Colonic mucosa (tissue), 4 donors: ENCODE measurements at regions not wholly inside any gene's neighbourhood (a gene's known extent, or its start where the extent isn't known, plus 50 kb on each side); places are given as distances from the start of the nearest gene placed in this dataset.

ENCODE experiments used
- DNase-seq: peaks from one replicate; pipeline ENCODE4 v3.0.0-alpha.2; 2020
- H3K27ac ChIP-seq: fragments of 200-600 bp; one replicate; pipeline ENCODE4 v1.8.0; 2021
- H3K27me3 ChIP-seq: fragments of 200-600 bp; one replicate; pipeline ENCODE4 v1.8.0; 2021
- H3K36me3 ChIP-seq: fragments of 200-600 bp; one replicate; pipeline ENCODE4 v1.8.0; 2021
- H3K4me1 ChIP-seq: fragments of 200-600 bp; one replicate; pipeline ENCODE4 v1.8.0; 2021; ENCODE audit warnings: mild to moderate bottlenecking
- H3K4me3 ChIP-seq: fragments of 200-600 bp; one replicate; pipeline ENCODE4 v1.8.0; 2021
- H3K9ac ChIP-seq, 2 donors: one replicate each; pipeline ENCODE4 v1.7.0; 2013; ENCODE audit warnings: control low read depth in 2 of 2, low read depth in 2 of 2, low read length in 2 of 2
- H3K9me3 ChIP-seq: fragments of 200-600 bp; one replicate; pipeline ENCODE4 v1.8.0; 2021
- CTCF ChIP-seq: fragments of 200-600 bp; IDR thresholded peaks from one replicate; pipeline ENCODE4 v1.8.0; 2022; ENCODE audit warnings: antibody characterized with exemption, mild to moderate bottlenecking
- intact Hi-C: fragments of 100-400 bp; cut with DNase I; formaldehyde crosslinking; loops from one replicate; pipeline ENCODE4 v1.14.1; 2022
- donor health status: healthy.
- donor health status: DM: no; HTN: no; CAD: no.
- donor health status: DM: no; HTN: no; CAD: no.

GRCh38 chr18:24536834-24537233 lies 76.4 kb downstream of the HRH4 start:
- Histone ChIP-seq H3K9me3 (no peaks in the 10 kb centered on the region), H3K36me3 (no peaks in the 10 kb centered on the region), H3K4me3 (no peak overlapping the region), H3K27me3 (no peaks in the 10 kb centered on the region), H3K9ac (no peak overlapping the region), H3K27ac (no peak overlapping the region), H3K4me1 (no peaks in the 10 kb centered on the region)
- DNase-seq = no peak
- intact Hi-C loops = no loop called here
- no peak for TF ChIP-seq CTCF

- H3K27ac ChIP-seq = no peak overlapping the region
- no peak for DNase-seq
- H3K36me3 ChIP-seq = no peaks in the 10 kb centered on the region
- no peak overlapping the region for H3K4me3 ChIP-seq
- no peak for TF ChIP-seq CTCF
- intact Hi-C loops = no loop called here
- H3K9me3 ChIP-seq = no peaks in the 10 kb centered on the region
- no peak overlapping the region for H3K9ac ChIP-seq
- H3K27me3 ChIP-seq = no peaks in the 10 kb centered on the region
- no peaks in the 10 kb centered on the region for H3K4me1 ChIP-seq
These were observed 78.2 kb downstream of the HRH4 start for GRCh38 chr18:24538414-24539264.

GRCh38 chr18:24539866-24540617 lies 79.6 kb downstream of the HRH4 start:
- intact Hi-C loops = no loop called here

GRCh38 chr18:24540896-24541295 lies 80.5 kb downstream of the HRH4 start:
- H3K9ac ChIP-seq = no peak overlapping the region
- no peak overlapping the region for H3K27ac ChIP-seq
- no peaks in the 10 kb centered on the region for H3K9me3 ChIP-seq
- H3K4me3 ChIP-seq = no peak overlapping the region
- no peaks in the 10 kb centered on the region for H3K36me3 ChIP-seq
- no peaks in the 10 kb centered on the region for H3K27me3 ChIP-seq
- intact Hi-C loops = no loop called here
- no peak for DNase-seq
- no peaks in the 10 kb centered on the region for H3K4me1 ChIP-seq
- TF ChIP-seq CTCF = no peak

More at GRCh38 chr18:24539866-24540617, 79.6 kb downstream of the HRH4 start:
- Histone ChIP-seq H3K4me3 (no peak overlapping the region), H3K36me3 (no peaks in the 10 kb centered on the region), H3K9ac (no peak overlapping the region), H3K27ac (no peak overlapping the region), H3K4me1 (no peaks in the 10 kb centered on the region), H3K27me3 (no peaks in the 10 kb centered on the region), H3K9me3 (no peaks in the 10 kb centered on the region)
- no peak for TF ChIP-seq CTCF
- no peak for DNase-seq

- no peaks in the 10 kb centered on the region for H3K4me1 ChIP-seq
- no peak for TF ChIP-seq CTCF
- intact Hi-C loops = no loop called here
- no peak for DNase-seq
- no peak overlapping the region for H3K4me3 ChIP-seq
- no peaks in the 10 kb centered on the region for H3K36me3 ChIP-seq
- H3K27me3 ChIP-seq = no peaks in the 10 kb centered on the region
- no peak overlapping the region for H3K9ac ChIP-seq
- no peak overlapping the region for H3K27ac ChIP-seq
- no peaks in the 10 kb centered on the region for H3K9me3 ChIP-seq
These were observed 82.8 kb downstream of the HRH4 start for GRCh38 chr18:24543086-24543794.
